ENCODE measurements at regions not wholly inside any gene's neighbourhood (a gene's known extent, or its start where the extent isn't known, plus 50 kb on each side); places are given as distances from the start of the nearest gene placed in this dataset.

DNA sequence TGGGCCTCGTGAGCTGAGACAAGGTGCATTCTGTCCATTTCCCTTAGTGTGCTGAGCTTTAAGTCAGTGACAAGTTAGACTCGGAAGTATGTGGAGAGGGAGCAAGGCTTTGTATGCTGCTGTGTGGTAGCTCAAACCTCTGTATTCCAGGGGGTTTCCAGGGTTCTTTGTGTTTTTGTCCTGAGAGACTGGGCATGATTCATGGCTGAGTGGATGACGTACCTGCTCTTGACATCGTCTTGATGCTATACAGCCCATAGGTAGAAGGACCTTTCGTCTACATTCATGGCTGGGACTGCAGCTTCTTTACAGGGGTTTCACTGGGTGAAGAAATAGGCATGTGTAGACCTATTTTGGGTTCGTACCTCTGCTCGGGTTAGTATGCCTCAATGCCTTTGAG, 162.7 kb upstream of the WDR1 start:
- no peak overlapping the region for H3K4me3 Mint-ChIP-seq (ENCODE audit: unreplicated experiment)
- Histone ChIP-seq H3K9me3 (peaks cover 4% of the 10 kb centered on the region; the same call in 1 of the 2 replicates), H3K4me3 (ENCODE audit: low read depth, low read length) (no peak overlapping the region), H3K27me3 (replicated peaks; ENCODE audit: control insufficient read depth, insufficient read depth, low read length) (no peaks in the 10 kb centered on the region), H3K36me3 (ENCODE audit: control insufficient read depth, insufficient read depth, low read length) (no peaks in the 10 kb centered on the region), H3K4me1 (peaks cover 16% of the 10 kb centered on the region)
- no TSS peak for BruUV-seq (replicated peaks)
- H3K36me3 Mint-ChIP-seq (ENCODE audit: insufficient read depth, unreplicated experiment), result no peaks in the 10 kb centered on the region
- H3K4me1 Mint-ChIP-seq (ENCODE audit: low read depth, unreplicated experiment), result no peaks in the 10 kb centered on the region
- no peaks in the 10 kb centered on the region for H3K27me3 Mint-ChIP-seq (ENCODE audit: insufficient read depth, unreplicated experiment)
- POLR2A ChIA-PET, result no interaction called here
- no peak for DNase-seq
- TF ChIP-seq, protein P1, sequence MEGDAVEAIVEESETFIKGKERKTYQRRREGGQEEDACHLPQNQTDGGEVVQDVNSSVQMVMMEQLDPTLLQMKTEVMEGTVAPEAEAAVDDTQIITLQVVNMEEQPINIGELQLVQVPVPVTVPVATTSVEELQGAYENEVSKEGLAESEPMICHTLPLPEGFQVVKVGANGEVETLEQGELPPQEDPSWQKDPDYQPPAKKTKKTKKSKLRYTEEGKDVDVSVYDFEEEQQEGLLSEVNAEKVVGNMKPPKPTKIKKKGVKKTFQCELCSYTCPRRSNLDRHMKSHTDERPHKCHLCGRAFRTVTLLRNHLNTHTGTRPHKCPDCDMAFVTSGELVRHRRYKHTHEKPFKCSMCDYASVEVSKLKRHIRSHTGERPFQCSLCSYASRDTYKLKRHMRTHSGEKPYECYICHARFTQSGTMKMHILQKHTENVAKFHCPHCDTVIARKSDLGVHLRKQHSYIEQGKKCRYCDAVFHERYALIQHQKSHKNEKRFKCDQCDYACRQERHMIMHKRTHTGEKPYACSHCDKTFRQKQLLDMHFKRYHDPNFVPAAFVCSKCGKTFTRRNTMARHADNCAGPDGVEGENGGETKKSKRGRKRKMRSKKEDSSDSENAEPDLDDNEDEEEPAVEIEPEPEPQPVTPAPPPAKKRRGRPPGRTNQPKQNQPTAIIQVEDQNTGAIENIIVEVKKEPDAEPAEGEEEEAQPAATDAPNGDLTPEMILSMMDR (IDR thresholded peaks at IDR 0.05; ENCODE audit: insufficient read depth in 1 of 2, low read depth in 1 of 2, low read length in 1 of 2, severe bottlenecking in 1 of 2, unreplicated experiment in 1 of 2), result no peak
- H3K9me3 Mint-ChIP-seq (ENCODE audit: unreplicated experiment), result no peaks in the 10 kb centered on the region
- intact Hi-C loops (cut with micrococcal nuclease; ENCODE audit: unreplicated experiment), result no loop called here
- no peak overlapping the region for H3K27ac Mint-ChIP-seq (ENCODE audit: unreplicated experiment)
- CTCF ChIA-PET, result no interaction called here

GRCh38 chr4:10278071-10278470, 161.5 kb upstream of the WDR1 start:
- no peaks in the 10 kb centered on the region for H3K27me3 ChIP-seq (replicated peaks; ENCODE audit: control insufficient read depth, insufficient read depth, low read length)
- no peak for DNase-seq
- CTCF ChIA-PET, result no interaction called here
- Mint-ChIP-seq H3K9me3 (ENCODE audit: unreplicated experiment) (no peaks in the 10 kb centered on the region), H3K4me3 (ENCODE audit: unreplicated experiment) (no peak overlapping the region), H3K36me3 (ENCODE audit: insufficient read depth, unreplicated experiment) (no peaks in the 10 kb centered on the region), H3K27ac (ENCODE audit: unreplicated experiment) (no peak overlapping the region), H3K4me1 (ENCODE audit: low read depth, unreplicated experiment) (no peaks in the 10 kb centered on the region), H3K27me3 (ENCODE audit: insufficient read depth, unreplicated experiment) (no peaks in the 10 kb centered on the region)
- H3K36me3 ChIP-seq (ENCODE audit: control insufficient read depth, insufficient read depth, low read length), result no peaks in the 10 kb centered on the region
- intact Hi-C loops (cut with micrococcal nuclease; ENCODE audit: unreplicated experiment), result no loop called here
- peaks cover 16% of the 10 kb centered on the region for H3K4me1 ChIP-seq
- TF ChIP-seq, protein P1 (IDR thresholded peaks at IDR 0.05; ENCODE audit: insufficient read depth in 1 of 2, low read depth in 1 of 2, low read length in 1 of 2, severe bottlenecking in 1 of 2, unreplicated experiment in 1 of 2), result no peak
- no peaks in the 10 kb centered on the region; the same call in 1 of the 2 replicates for H3K9me3 ChIP-seq
- no TSS peak for BruUV-seq (replicated peaks)
- POLR2A ChIA-PET, result no interaction called here
- no peak overlapping the region for H3K4me3 ChIP-seq (ENCODE audit: low read depth, low read length)

GRCh38 chr4:10276152-10276551, 159.6 kb upstream of the WDR1 start:
- H3K4me1 Mint-ChIP-seq (ENCODE audit: low read depth, unreplicated experiment), result no peaks in the 10 kb centered on the region
- Histone ChIP-seq H3K9me3 (no peaks in the 10 kb centered on the region; the same call in 1 of the 2 replicates), H3K36me3 (ENCODE audit: control insufficient read depth, insufficient read depth, low read length) (no peaks in the 10 kb centered on the region), H3K4me3 (ENCODE audit: low read depth, low read length) (no peak overlapping the region), H3K27me3 (replicated peaks; ENCODE audit: control insufficient read depth, insufficient read depth, low read length) (no peaks in the 10 kb centered on the region), H3K4me1 (peaks cover 2% of the 10 kb centered on the region; the same call in 1 of the 2 replicates)
- DNase-seq, result no peak
- no peaks in the 10 kb centered on the region for H3K9me3 Mint-ChIP-seq (ENCODE audit: unreplicated experiment)
- POLR2A ChIA-PET, result no interaction called here
- BruUV-seq (replicated peaks), result no TSS peak
- H3K27me3 Mint-ChIP-seq (ENCODE audit: insufficient read depth, unreplicated experiment), result no peaks in the 10 kb centered on the region
- no peaks in the 10 kb centered on the region for H3K36me3 Mint-ChIP-seq (ENCODE audit: insufficient read depth, unreplicated experiment)
- CTCF ChIA-PET, result no interaction called here
- TF ChIP-seq, protein P1 (IDR thresholded peaks at IDR 0.05; ENCODE audit: insufficient read depth in 1 of 2, low read depth in 1 of 2, low read length in 1 of 2, severe bottlenecking in 1 of 2, unreplicated experiment in 1 of 2), result no peak
- no peak overlapping the region for H3K4me3 Mint-ChIP-seq (ENCODE audit: unreplicated experiment)
- intact Hi-C loops (cut with micrococcal nuclease; ENCODE audit: unreplicated experiment), result no loop called here
- no peak overlapping the region for H3K27ac Mint-ChIP-seq (ENCODE audit: unreplicated experiment)

Data from Caco-2 (cell line).